GM23338 (cell line): ENCODE measurements at regions not wholly inside any gene's neighbourhood (a gene's known extent, or its start where the extent isn't known, plus 50 kb on each side); places are given as distances from the start of the nearest gene placed in this dataset.

Source experiments
- ATAC-seq: fragments of 200-7000 bp; cut with Tn5 transposase; 3 replicates; pipeline ENCODE4 v1.9.1; 2020
- DNase-seq: peaks from one replicate; pipeline ENCODE4 v3.0.0-alpha.2; 2015; ENCODE audit warnings: low spot score
- H2AFZ ChIP-seq: fragments of 200-600 bp; sonication (generic); 2 replicates; pipeline ENCODE4 v1.8.0; 2016; ENCODE audit warnings: antibody characterized with exemption, mild to moderate bottlenecking, moderate library complexity
- H3F3A ChIP-seq: fragments of 200-600 bp; sonication (generic); replicated peaks from 2 replicates; pipeline ENCODE4 v1.8.0; 2017; ENCODE audit warnings: antibody characterized with exemption, mixed run types, low read depth
- H3K27ac ChIP-seq: fragments of 200-600 bp; sonication (generic); 2 replicates; pipeline ENCODE4 v1.6.1; 2016; ENCODE audit warnings: low read depth
- H3K27me3 ChIP-seq: fragments of 200-600 bp; sonication (generic); 2 replicates; pipeline ENCODE4 v1.8.0; 2016; ENCODE audit warnings: mild to moderate bottlenecking, mixed run types, moderate library complexity; ENCODE audit not compliant: insufficient read depth
- H3K36me3 ChIP-seq: fragments of 200-600 bp; sonication (generic); 2 replicates; pipeline ENCODE4 v1.8.0; 2016; ENCODE audit warnings: mild to moderate bottlenecking; ENCODE audit not compliant: insufficient read depth
- H3K4me1 ChIP-seq: fragments of 200-600 bp; sonication (generic); 2 replicates; pipeline ENCODE4 v1.8.0; 2016; ENCODE audit warnings: mild to moderate bottlenecking, moderate library complexity; ENCODE audit not compliant: insufficient read depth
- H3K4me2 ChIP-seq: fragments of 200-600 bp; sonication (generic); 2 replicates; pipeline ENCODE4 v1.7.1; 2017; ENCODE audit warnings: mixed run types
- H3K4me3 ChIP-seq: fragments of 200-600 bp; sonication (generic); 2 replicates; pipeline ENCODE4 v1.6.1; 2016; ENCODE audit warnings: mixed run types
- H3K79me2 ChIP-seq: fragments of 200-600 bp; sonication (generic); replicated peaks from 2 replicates; pipeline ENCODE4 v1.8.0; 2017; ENCODE audit warnings: mild to moderate bottlenecking; ENCODE audit not compliant: insufficient read depth
- H3K9me2 ChIP-seq: fragments of 200-600 bp; sonication (generic); 2 replicates; pipeline ENCODE4 v1.8.0; 2017; ENCODE audit not compliant: insufficient read depth
- H4K20me1 ChIP-seq: fragments of 200-600 bp; sonication (generic); replicated peaks from 2 replicates; pipeline ENCODE4 v1.8.0; 2017; ENCODE audit warnings: mild to moderate bottlenecking; ENCODE audit not compliant: insufficient read depth
- H3K27ac Mint-ChIP-seq: 2 replicates; pipeline ENCODE4 v1.8.0; 2020; ENCODE audit warnings: inconsistent platforms, mild to moderate bottlenecking, moderate library complexity, mixed read lengths
- H3K27me3 Mint-ChIP-seq: 3 replicates; pipeline ENCODE4 v1.8.0; 2022; ENCODE audit warnings: low read depth, mild to moderate bottlenecking, moderate library complexity, mixed read lengths, inconsistent platforms; ENCODE audit not compliant: insufficient read depth, poor library complexity
- H3K36me3 Mint-ChIP-seq: 3 replicates; pipeline ENCODE4 v1.8.0; 2021; ENCODE audit warnings: low read depth, mild to moderate bottlenecking, inconsistent platforms, moderate library complexity, mixed read lengths
- H3K4me1 Mint-ChIP-seq: 3 replicates; pipeline ENCODE4 v1.8.0; 2020; ENCODE audit warnings: mild to moderate bottlenecking, inconsistent platforms, mixed read lengths
- H3K4me3 Mint-ChIP-seq: 3 replicates; pipeline ENCODE4 v1.8.0; 2021; ENCODE audit warnings: moderate library complexity, mild to moderate bottlenecking, inconsistent platforms, mixed read lengths
- H3K9me3 Mint-ChIP-seq: 3 replicates; pipeline ENCODE4 v1.8.0; 2020; ENCODE audit warnings: moderate library complexity, mild to moderate bottlenecking, inconsistent platforms, mixed read lengths
- CREB1 ChIP-seq: fragments of 250-450 bp; sonication (Bioruptor Pico); IDR thresholded peaks from 2 replicates; pipeline ENCODE4 v1.5.0; 2020; ENCODE audit warnings: low read depth, mild to moderate bottlenecking, moderate library complexity
- ETS1 ChIP-seq: IDR thresholded peaks from 2 replicates; pipeline ENCODE4 v1.6.1; 2016; ENCODE audit warnings: antibody characterized with exemption
- EZH2 ChIP-seq: fragments of 200-600 bp; sonication (generic); IDR thresholded peaks from one replicate; pipeline ENCODE4 v1.8.0; 2017; ENCODE audit warnings: antibody characterized with exemption, mild to moderate bottlenecking, low read depth; ENCODE audit not compliant: unreplicated experiment
- EZH2phosphoT487 ChIP-seq: fragments of 200-600 bp; sonication (generic); IDR thresholded peaks from one replicate; pipeline ENCODE4 v1.8.1; 2018; ENCODE audit warnings: antibody characterized with exemption; ENCODE audit not compliant: unreplicated experiment
- JUNB ChIP-seq: IDR thresholded peaks from one replicate; pipeline ENCODE4 v1.6.1; 2016; ENCODE audit warnings: antibody characterized with exemption; ENCODE audit not compliant: unreplicated experiment
- NANOG ChIP-seq: IDR thresholded peaks from 2 replicates; pipeline ENCODE4 v1.6.1; 2016; ENCODE audit warnings: antibody characterized with exemption, borderline replicate concordance
- POLR2AphosphoS5 ChIP-seq: IDR thresholded peaks from 2 replicates; pipeline ENCODE4 v1.6.1; 2016; ENCODE audit warnings: antibody characterized with exemption, low read depth
- REST ChIP-seq: IDR thresholded peaks from one replicate; pipeline ENCODE4 v1.6.1; 2018; ENCODE audit warnings: antibody characterized with exemption; ENCODE audit not compliant: unreplicated experiment
- STAT1 ChIP-seq: IDR thresholded peaks from one replicate; pipeline ENCODE4 v1.6.1; 2016; ENCODE audit warnings: antibody characterized with exemption; ENCODE audit not compliant: unreplicated experiment
- ZNF114 ChIP-seq: fragments of 250-450 bp; sonication (Bioruptor Pico); IDR thresholded peaks from 2 replicates; pipeline ENCODE4 v1.5.0; 2020; ENCODE audit warnings: mild to moderate bottlenecking, moderate library complexity
- ZNF331 ChIP-seq: fragments of 250-450 bp; sonication (Bioruptor Pico); IDR thresholded peaks from 2 replicates; pipeline ENCODE4 v1.5.0; 2020; ENCODE audit warnings: low read depth, mild to moderate bottlenecking, moderate library complexity

- DNase-seq = no peak
- no peak overlapping the region for H2AFZ ChIP-seq
- Mint-ChIP-seq H3K9me3 (peaks cover 31% of the 10 kb centered on the region), H3K36me3 (peaks cover 17% of the 10 kb centered on the region), H3K27ac (no peak overlapping the region), H3K4me1 (peaks cover 10% of the 10 kb centered on the region), H3K4me3 (no peak overlapping the region), H3K27me3 (peaks cover 15% of the 10 kb centered on the region)
- no peaks in the 10 kb centered on the region for H3K27me3 ChIP-seq
- no peak overlapping the region for H3K4me3 ChIP-seq
- no peak overlapping the region for H3K4me2 ChIP-seq
- H3F3A ChIP-seq = no peaks in the 10 kb centered on the region
- H3K4me1 ChIP-seq = no peaks in the 10 kb centered on the region
- no peaks in the 10 kb centered on the region for H3K79me2 ChIP-seq
- TF ChIP-seq ETS1 = no peak
- no peak for TF ChIP-seq STAT1
- no peak for TF ChIP-seq NANOG
- TF ChIP-seq EZH2phosphoT487 = no peak
- no peak for TF ChIP-seq ZNF114 (CRISPR knock-in tag)
- no peak for TF ChIP-seq REST
- TF ChIP-seq JUNB = no peak
- ATAC-seq = no peak
- H3K36me3 ChIP-seq = no peaks in the 10 kb centered on the region
- no peaks in the 10 kb centered on the region for H4K20me1 ChIP-seq
- no peak overlapping the region for H3K27ac ChIP-seq
- H3K9me2 ChIP-seq = peaks cover 5% of the 10 kb centered on the region
Observed at GRCh38 chr6:214428-214827, 77.9 kb upstream of the DUSP22 start.

- Histone ChIP-seq H3K9me2 (peaks cover 5% of the 10 kb centered on the region), H3K36me3 (no peaks in the 10 kb centered on the region), H3K4me3 (no peak overlapping the region), H3K79me2 (no peaks in the 10 kb centered on the region), H4K20me1 (no peaks in the 10 kb centered on the region), H3K27ac (no peak overlapping the region), H3K4me2 (no peak overlapping the region), H3F3A (no peaks in the 10 kb centered on the region), H2AFZ (no peak overlapping the region), H3K27me3 (no peaks in the 10 kb centered on the region), H3K4me1 (peaks cover 6% of the 10 kb centered on the region; the same call in 1 of the 2 replicates)
- H3K4me1 Mint-ChIP-seq = peaks cover 11% of the 10 kb centered on the region
- H3K27me3 Mint-ChIP-seq = peaks cover 11% of the 10 kb centered on the region
- H3K9me3 Mint-ChIP-seq = peaks cover 31% of the 10 kb centered on the region
- ATAC-seq = no peak
- H3K36me3 Mint-ChIP-seq = peaks cover 17% of the 10 kb centered on the region
- no peak overlapping the region for H3K27ac Mint-ChIP-seq
- no peak overlapping the region for H3K4me3 Mint-ChIP-seq
- DNase-seq = no peak
- no peak for TF ChIP-seq ETS1
- TF ChIP-seq STAT1 = no peak
- no peak for TF ChIP-seq JUNB
- TF ChIP-seq ZNF331 (CRISPR knock-in tag) = no peak
- no peak for TF ChIP-seq NANOG
- no peak for TF ChIP-seq CREB1 (CRISPR knock-in tag)
- no peak for TF ChIP-seq REST
- TF ChIP-seq ZNF114 (CRISPR knock-in tag) = no peak
- TF ChIP-seq EZH2 = no peak
- no peak for TF ChIP-seq POLR2AphosphoS5
Observed at GRCh38 chr6:215335-216034, 76.8 kb upstream of the DUSP22 start.
